ENCODE measurements at regions not wholly inside any gene's neighbourhood (a gene's known extent, or its start where the extent isn't known, plus 50 kb on each side); places are given as distances from the start of the nearest gene placed in this dataset.

- TF ChIP-seq CBX8 (IDR thresholded peaks at IDR 0.05; ENCODE audit: borderline replicate concordance, extremely low read depth, low read depth, low read length, poor library complexity, severe bottlenecking) (no peak), HEY1 (CRISPR knock-in tag; IDR thresholded peaks at IDR 0.05; ENCODE audit: borderline replicate concordance) (no peak), ATF6 (CRISPR knock-in tag; IDR thresholded peaks at IDR 0.05) (no peak)
Observed at GRCh38 chrX:39639871-39640270, 457.9 kb downstream of the BCOR start.
